ENCODE measurements at regions not wholly inside any gene's neighbourhood (a gene's known extent, or its start where the extent isn't known, plus 50 kb on each side); places are given as distances from the start of the nearest gene placed in this dataset.
"Not testable (repeated sequence)": the region's sequence is repeated elsewhere in the genome, so short reads cannot be mapped to it uniquely, and the experiment has no call there.

DNA sequence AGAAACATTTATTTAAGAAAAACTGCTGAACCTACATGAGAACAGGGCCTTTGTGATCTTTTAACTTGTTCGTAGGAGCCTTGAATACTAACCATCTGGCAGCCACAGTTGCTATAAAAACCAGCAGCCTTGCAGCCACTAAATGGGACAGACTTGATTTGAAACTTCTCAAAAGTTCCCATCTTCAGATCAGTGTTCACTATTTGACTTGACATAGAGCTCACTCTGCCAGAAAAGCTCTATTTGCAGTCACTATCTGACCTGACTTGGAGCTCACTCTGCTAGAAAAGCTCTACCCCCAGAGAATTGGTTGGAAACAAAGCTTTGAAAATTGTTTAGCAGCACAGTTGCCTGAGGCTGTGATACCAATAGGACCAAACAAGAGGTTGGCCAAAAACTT lies 119.3 kb upstream of the F13A1 start:
- Mint-ChIP-seq H3K9me3 (ENCODE audit: low read depth) (peaks cover 11% of the 10 kb centered on the region), H3K27me3 (peaks cover 2% of the 10 kb centered on the region), H3K27ac (no peak overlapping the region), H3K36me3 (peaks cover 5% of the 10 kb centered on the region), H3K4me1 (ENCODE audit: low read depth) (no peaks in the 10 kb centered on the region), H3K4me3 (no peak overlapping the region)

DNA sequence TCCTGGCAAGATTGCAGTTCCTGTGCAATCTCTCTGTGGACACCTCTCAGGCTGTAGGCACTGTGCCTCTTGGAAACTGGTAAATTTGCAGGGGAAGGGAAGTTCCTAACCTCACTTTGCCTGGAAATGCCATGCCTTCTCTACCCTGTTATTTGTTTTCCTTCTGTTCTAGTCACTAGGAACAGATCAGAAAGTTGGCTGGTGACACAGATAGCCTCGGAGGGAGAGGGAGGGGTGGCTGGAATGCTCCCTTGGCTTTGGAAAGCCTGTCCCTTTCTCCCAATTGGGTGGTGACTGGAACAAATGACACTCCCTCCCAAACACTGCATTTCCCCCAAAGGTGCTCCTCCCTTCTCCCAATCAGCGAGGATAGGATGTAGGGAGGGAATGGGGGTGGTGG lies 131.5 kb upstream of the F13A1 start:
- peaks cover 3% of the 10 kb centered on the region for H3K27me3 Mint-ChIP-seq
- H3K4me3 Mint-ChIP-seq, result no peak overlapping the region
- no peaks in the 10 kb centered on the region for H3K4me1 Mint-ChIP-seq (ENCODE audit: low read depth)
- H3K27ac Mint-ChIP-seq, result no peak overlapping the region
- H3K36me3 Mint-ChIP-seq, result peaks cover 2% of the 10 kb centered on the region
- no peaks in the 10 kb centered on the region for H3K9me3 Mint-ChIP-seq (ENCODE audit: low read depth)

DNA sequence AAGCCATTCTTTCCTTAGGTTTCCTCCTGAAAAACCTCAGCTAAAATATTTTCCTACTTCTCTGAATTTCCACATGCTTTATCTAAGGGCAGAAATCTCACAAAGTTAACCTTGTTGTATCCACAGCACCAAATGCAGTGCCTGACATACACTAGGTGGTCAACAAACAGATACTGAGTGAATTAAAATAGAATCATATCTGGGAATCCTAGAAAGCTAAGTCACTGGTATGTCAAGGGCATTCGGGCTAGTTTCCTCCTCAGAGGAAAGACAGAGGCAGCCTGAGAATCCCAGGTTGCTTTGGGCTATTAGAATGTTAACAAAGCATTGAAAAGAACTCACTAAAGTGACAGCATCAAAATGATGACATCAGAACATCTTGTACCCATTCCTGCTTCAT lies 132.7 kb upstream of the F13A1 start:
- H3K4me3 Mint-ChIP-seq, result no peak overlapping the region

DNA sequence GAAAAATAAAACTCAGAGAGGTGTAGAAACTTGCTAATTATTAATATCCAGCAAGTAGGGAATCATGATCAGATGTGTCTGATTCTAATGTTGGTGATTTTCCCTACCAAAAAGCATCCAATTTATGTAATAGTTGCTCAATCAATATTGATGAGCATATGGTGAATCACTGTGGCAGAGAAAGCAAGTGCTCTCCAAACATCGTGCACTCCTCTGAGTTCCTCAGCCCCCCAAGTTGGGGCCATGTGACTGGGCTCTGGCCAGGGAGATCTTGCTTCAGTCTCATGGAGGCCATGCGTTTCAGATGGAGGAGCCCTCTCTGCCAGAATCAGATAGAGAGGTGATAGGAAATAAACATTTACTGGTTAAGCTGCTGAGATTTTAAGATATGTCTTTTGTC lies 133.2 kb upstream of the LY86 start:
- peaks cover 2% of the 10 kb centered on the region for H3K36me3 Mint-ChIP-seq
- H3K9me3 Mint-ChIP-seq (ENCODE audit: low read depth), result peaks cover 4% of the 10 kb centered on the region
- H3K27me3 Mint-ChIP-seq, result peaks cover 6% of the 10 kb centered on the region
- no peak overlapping the region for H3K27ac Mint-ChIP-seq
- no peak overlapping the region for H3K4me3 Mint-ChIP-seq
- no peaks in the 10 kb centered on the region for H3K4me1 Mint-ChIP-seq (ENCODE audit: low read depth)

More for the DNA sequence above, 132.7 kb upstream of the F13A1 start:
- no peaks in the 10 kb centered on the region for H3K4me1 Mint-ChIP-seq (ENCODE audit: low read depth)
- H3K27ac Mint-ChIP-seq, result no peak overlapping the region
- H3K9me3 Mint-ChIP-seq (ENCODE audit: low read depth), result no peaks in the 10 kb centered on the region
- peaks cover 3% of the 10 kb centered on the region for H3K27me3 Mint-ChIP-seq
- peaks cover 2% of the 10 kb centered on the region for H3K36me3 Mint-ChIP-seq

DNA sequence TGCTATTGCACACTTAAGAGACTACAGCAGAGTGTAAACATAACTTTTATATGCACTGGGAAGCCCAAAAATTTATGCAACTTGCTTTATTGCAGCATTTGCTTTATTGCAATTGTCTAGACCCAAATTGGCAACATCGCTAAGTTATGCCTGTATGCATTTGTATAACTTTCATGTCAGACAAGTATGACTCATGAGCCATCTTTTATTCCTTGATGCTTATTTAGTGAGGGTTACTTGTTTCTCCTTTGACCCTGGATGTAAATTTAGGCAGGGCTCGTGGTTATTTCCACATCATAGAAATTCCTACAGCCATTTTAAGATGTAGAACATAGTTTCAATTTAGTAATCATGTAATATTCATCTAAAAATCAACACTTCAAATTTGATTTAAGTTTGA lies 130.3 kb upstream of the LY86 start:
- H3K36me3 Mint-ChIP-seq, result peaks cover 2% of the 10 kb centered on the region
- peaks cover 4% of the 10 kb centered on the region for H3K9me3 Mint-ChIP-seq (ENCODE audit: low read depth)
- H3K4me3 Mint-ChIP-seq, result no peak overlapping the region
- H3K27ac Mint-ChIP-seq, result no peak overlapping the region
- H3K4me1 Mint-ChIP-seq (ENCODE audit: low read depth), result no peaks in the 10 kb centered on the region
- peaks cover 5% of the 10 kb centered on the region for H3K27me3 Mint-ChIP-seq

DNA sequence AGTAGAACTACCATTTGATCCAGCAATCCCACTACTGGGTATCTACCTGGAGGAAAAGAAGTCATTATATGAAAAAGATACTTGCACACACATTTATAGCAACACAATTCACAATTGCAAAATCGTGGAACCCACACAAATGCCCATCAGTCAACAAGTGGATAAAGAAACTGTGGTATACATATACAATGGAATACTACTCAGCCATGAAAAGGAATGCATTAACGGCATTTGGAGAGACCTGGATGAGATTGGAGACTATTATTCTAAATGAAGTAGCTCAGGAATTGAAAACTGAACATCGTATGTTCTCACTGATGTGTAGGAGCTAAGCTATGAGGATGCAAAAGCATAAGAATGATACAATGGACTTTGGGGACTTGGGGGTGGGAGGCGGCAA lies 128.6 kb upstream of the LY86 start:
- H3K27me3 Mint-ChIP-seq, H3K36me3 Mint-ChIP-seq, H3K4me3 Mint-ChIP-seq: not testable (repeated sequence)

DNA sequence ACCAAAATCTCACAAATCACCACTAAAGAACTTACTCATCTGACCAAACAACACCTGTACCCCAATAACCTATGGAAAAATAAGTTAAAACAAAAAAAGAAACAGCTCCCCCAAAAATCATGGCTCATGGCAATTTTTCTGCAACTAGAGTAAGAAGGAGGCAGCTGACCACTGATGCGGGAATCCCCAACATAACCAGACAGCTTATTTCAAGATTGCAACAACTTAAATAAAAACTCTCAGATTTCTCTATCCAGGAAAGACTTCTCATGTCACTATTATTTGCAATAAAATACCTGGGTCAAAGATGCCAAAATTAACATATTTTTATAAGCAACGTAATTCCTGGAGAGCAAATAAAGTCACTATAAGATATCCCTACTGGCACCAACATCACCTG lies 128.1 kb upstream of the LY86 start:
- H3K27me3 Mint-ChIP-seq, result peaks cover 5% of the 10 kb centered on the region
- H3K27ac Mint-ChIP-seq, result no peak overlapping the region
- no peaks in the 10 kb centered on the region for H3K4me1 Mint-ChIP-seq (ENCODE audit: low read depth)
- H3K9me3 Mint-ChIP-seq (ENCODE audit: low read depth), result peaks cover 4% of the 10 kb centered on the region
- H3K4me3 Mint-ChIP-seq, result no peak overlapping the region
- H3K36me3 Mint-ChIP-seq, result no peaks in the 10 kb centered on the region

More for the DNA sequence above, 128.6 kb upstream of the LY86 start:
- H3K4me1 Mint-ChIP-seq (ENCODE audit: low read depth); H3K9me3 Mint-ChIP-seq (ENCODE audit: low read depth); H3K27ac Mint-ChIP-seq: not testable (repeated sequence)

DNA sequence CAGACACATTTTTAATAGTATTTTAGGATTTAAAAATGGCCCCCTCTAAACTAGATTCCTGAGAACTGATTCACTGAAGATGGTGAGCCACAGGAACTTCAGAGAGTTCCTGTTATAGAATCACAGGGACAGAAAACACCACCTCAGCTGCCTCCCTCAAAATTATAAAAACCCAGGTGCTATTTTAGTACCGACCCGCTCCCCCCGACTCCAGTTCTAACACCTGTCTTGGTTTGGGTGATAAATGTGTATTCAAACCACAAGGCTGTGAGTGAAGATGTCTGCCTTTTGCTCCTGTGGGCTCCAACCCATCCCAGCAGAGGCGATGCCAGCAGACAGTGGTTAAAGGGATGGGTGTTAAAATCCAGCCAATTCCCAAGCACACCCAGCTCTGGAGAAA lies 127.4 kb upstream of the LY86 start:
- H3K4me1 Mint-ChIP-seq (ENCODE audit: low read depth), result no peaks in the 10 kb centered on the region
- peaks cover 4% of the 10 kb centered on the region for H3K9me3 Mint-ChIP-seq (ENCODE audit: low read depth)
- peaks cover 5% of the 10 kb centered on the region for H3K27me3 Mint-ChIP-seq

DNA sequence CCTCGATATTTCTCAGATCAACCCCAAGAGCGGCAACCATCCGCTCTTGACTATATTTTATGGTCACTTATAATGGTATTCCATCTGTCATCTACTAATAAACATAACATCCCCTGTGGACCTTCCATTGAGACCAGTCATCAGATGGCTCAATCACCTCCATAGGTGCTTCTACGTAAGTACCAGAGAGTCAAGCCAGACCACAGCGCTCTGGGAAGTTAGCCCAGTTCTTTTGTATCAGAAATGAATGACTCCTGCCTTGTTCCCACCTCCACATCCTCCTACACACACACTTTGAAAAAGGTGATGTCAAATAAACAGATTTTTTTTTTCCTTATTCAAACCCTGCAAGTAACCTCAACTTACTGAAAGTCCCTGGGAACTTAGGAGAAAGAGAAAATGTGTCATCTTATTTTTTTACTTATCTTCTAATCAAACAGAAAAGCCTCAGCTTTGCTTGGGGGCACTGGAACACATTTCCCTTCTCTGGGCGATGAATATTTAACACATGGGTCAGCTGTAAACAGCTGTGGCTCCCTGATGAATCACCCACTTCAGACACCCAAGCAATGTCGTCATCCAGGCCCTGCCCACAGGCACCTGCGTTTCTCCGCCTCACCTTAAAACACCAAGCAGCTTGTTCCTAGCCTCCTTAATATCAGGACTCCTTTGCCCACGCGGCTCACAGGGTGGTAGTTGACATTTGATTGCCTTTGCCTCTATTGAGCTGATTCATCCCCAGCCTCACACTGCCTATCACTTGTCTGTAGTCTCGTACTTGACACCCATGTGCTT lies 121.4 kb upstream of the LY86 start:
- H3K36me3 Mint-ChIP-seq, result peaks cover 8% of the 10 kb centered on the region
- H3K27me3 Mint-ChIP-seq, result no peaks in the 10 kb centered on the region
- H3K4me1 Mint-ChIP-seq (ENCODE audit: low read depth), result no peaks in the 10 kb centered on the region
- H3K27ac Mint-ChIP-seq, result no peak overlapping the region
- no peak overlapping the region for H3K4me3 Mint-ChIP-seq
- peaks cover 12% of the 10 kb centered on the region for H3K9me3 Mint-ChIP-seq (ENCODE audit: low read depth)

More for the DNA sequence above, 127.4 kb upstream of the LY86 start:
- H3K4me3 Mint-ChIP-seq, result no peak overlapping the region
- no peak overlapping the region for H3K27ac Mint-ChIP-seq
- H3K36me3 Mint-ChIP-seq, result no peaks in the 10 kb centered on the region

DNA sequence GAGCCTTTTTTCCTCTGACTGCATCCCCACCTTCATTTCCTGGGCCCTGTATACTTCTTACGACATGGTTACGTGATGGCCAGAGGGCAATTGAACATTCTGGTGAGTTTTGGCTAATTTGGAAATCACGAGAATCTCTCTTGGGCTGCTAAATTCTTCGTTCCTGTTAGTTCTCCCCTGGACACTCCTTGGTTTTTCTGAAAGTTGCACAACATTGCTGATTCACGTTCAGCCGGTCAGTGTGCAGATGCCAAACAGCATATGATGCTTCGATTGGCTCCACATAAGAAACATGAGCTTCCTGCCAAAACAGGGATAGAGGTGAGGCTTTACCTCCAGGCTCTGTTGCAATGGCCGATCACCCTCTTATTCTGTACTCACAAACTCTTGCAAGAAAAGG lies 119.4 kb upstream of the LY86 start:
- Mint-ChIP-seq H3K4me1 (ENCODE audit: low read depth) (no peaks in the 10 kb centered on the region), H3K27me3 (no peaks in the 10 kb centered on the region), H3K9me3 (ENCODE audit: low read depth) (peaks cover 12% of the 10 kb centered on the region), H3K36me3 (peaks cover 8% of the 10 kb centered on the region), H3K27ac (no peak overlapping the region), H3K4me3 (no peak overlapping the region)

DNA sequence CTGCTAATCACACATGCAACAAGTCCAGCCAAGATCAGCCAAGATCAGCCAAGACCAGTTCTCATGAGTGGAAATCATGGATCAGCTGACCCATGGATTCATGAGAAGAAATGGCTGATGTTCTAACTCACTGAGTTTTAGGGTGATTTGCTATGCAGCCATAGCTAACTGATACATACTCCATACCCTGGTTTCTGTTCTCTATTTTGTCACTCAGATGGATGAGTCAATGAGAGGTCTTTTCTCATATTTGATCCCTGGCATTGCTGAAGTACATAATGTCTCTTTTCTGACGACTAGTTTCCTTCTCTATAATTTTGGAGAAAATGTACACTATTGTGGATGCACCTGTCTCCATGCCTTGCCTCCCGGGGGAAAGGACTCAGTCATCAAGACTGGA lies 118.4 kb upstream of the LY86 start:
- no peaks in the 10 kb centered on the region for H3K27me3 Mint-ChIP-seq
- no peaks in the 10 kb centered on the region for H3K4me1 Mint-ChIP-seq (ENCODE audit: low read depth)

DNA sequence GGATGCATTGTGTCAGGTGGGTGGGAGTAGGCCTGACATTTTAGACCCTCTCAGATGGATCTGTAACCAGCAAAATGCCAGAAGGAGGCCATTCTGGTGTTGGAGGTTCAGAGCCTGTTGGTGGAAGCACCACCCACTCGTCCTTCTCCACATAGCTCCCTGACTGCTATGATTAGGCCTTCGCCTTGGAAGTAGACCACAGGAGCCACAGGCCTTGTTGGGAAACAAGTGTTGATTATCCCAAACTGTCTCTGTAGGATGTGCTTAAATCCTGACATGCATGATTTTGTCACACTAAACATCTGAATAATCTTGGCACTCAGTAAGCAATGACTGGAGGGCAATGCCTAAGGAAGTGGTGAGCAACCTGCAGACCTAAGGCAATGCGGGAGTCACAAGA lies 117.2 kb upstream of the LY86 start:
- Mint-ChIP-seq H3K4me3 (no peak overlapping the region), H3K27ac (no peak overlapping the region), H3K4me1 (ENCODE audit: low read depth) (no peaks in the 10 kb centered on the region), H3K9me3 (ENCODE audit: low read depth) (peaks cover 12% of the 10 kb centered on the region), H3K36me3 (peaks cover 8% of the 10 kb centered on the region), H3K27me3 (no peaks in the 10 kb centered on the region)

More for the DNA sequence above, 118.4 kb upstream of the LY86 start:
- Mint-ChIP-seq H3K36me3 (peaks cover 8% of the 10 kb centered on the region), H3K27ac (no peak overlapping the region), H3K4me3 (no peak overlapping the region), H3K9me3 (ENCODE audit: low read depth) (peaks cover 12% of the 10 kb centered on the region)

DNA sequence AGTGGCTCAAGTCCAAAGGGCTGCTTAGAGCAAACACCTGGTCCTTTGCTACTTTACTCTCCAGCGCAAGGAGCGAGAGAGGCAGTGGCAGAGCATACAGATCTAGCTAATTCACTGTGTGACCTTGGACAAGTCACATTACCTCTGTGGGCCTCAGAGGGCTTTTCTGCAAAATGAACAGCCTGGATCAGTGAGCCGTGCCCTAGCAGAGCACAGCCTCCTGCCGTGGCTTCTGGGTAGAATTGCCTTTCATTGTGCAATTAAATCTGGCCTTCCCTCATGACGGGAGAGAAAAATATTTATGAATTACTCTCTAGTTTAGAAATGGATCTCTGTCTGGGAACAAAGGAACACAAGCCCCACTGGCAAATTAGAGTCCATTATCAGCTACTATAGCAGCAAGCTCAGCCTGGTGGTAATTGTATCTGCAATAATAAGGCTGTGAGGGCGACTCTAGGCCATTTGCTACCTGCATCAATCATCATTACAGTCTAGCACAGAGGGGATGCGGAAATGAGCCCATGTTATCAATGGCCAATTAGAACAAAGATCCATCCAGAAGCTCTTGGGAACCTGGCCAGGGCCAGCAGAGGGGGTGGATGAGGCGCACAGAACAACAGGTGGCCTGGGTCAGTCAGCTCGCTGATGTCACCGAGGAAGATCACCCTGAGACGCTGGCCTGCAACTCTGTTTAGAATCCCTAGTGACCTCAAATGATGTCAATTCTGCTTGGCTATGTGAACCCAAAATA lies 114.2 kb upstream of the LY86 start:
- no peak overlapping the region for H3K4me3 Mint-ChIP-seq
- peaks cover 10% of the 10 kb centered on the region for H3K36me3 Mint-ChIP-seq
- H3K9me3 Mint-ChIP-seq (ENCODE audit: low read depth), result peaks cover 12% of the 10 kb centered on the region
- no peak overlapping the region for H3K27ac Mint-ChIP-seq
- H3K4me1 Mint-ChIP-seq (ENCODE audit: low read depth), result no peaks in the 10 kb centered on the region
- H3K27me3 Mint-ChIP-seq, result peaks cover 3% of the 10 kb centered on the region

DNA sequence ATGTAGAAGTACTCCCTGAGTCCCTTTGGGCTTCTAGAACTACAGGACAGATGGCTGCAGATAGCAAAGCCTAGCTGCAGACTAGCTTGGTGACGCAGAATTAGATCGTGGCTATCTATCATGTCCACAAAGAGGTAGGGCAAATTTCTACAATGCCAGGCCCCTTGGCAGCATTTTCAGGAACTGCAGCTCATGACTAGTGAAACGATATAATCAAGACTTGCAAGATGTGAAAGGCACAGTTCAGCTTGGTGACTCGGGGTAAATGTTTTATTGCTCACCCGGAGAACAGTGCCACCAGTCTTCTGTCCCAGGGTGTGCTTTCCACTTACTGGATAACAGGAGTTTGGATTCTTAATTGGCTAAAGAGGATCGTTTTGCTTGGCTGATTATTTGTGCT lies 108.7 kb upstream of the LY86 start:
- no peaks in the 10 kb centered on the region for H3K9me3 Mint-ChIP-seq (ENCODE audit: low read depth)
- peaks cover 2% of the 10 kb centered on the region for H3K36me3 Mint-ChIP-seq
- no peak overlapping the region for H3K4me3 Mint-ChIP-seq
- H3K4me1 Mint-ChIP-seq (ENCODE audit: low read depth), result no peaks in the 10 kb centered on the region
- H3K27me3 Mint-ChIP-seq, result peaks cover 6% of the 10 kb centered on the region
- no peak overlapping the region for H3K27ac Mint-ChIP-seq

DNA sequence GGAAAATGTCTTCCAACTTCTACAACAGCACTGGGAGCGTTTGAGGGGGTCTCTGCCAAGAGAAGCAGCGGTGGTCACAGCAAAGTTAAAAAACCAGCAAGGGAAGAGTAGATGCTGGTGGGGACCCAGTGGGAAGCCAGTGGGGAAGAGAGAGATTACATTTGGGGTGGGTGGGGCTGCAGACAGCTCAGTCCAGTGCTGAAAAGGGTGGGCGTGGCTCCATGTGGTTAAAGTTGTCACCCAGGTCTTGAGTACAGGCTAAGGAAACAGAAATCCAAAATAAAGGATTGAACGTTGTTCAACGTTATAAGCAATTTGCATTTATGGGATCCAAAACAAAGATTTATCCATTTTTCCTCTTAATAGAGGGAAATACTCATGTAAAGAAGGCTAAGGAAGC lies 106.3 kb upstream of the LY86 start:
- Mint-ChIP-seq H3K27me3 (peaks cover 6% of the 10 kb centered on the region), H3K4me3 (no peak overlapping the region), H3K36me3 (peaks cover 2% of the 10 kb centered on the region), H3K4me1 (ENCODE audit: low read depth) (no peaks in the 10 kb centered on the region), H3K27ac (no peak overlapping the region), H3K9me3 (ENCODE audit: low read depth) (no peaks in the 10 kb centered on the region)

Data from activated naive CD8-positive, alpha-beta T cell (primary cell).